GM18498 (cell line): ENCODE measurements at regions not wholly inside any gene's neighbourhood (a gene's known extent, or its start where the extent isn't known, plus 50 kb on each side); places are given as distances from the start of the nearest gene placed in this dataset.
"Not testable (repeated sequence)": the region's sequence is repeated elsewhere in the genome, so short reads cannot be mapped to it uniquely, and the experiment has no call there.

ENCODE experiments used
- ATAC-seq: cut with Tn5 transposase; IDR thresholded peaks from one replicate; pipeline ENCODE4 v1.9.1; 2021; ENCODE audit warnings: mild to moderate bottlenecking, moderate library complexity; ENCODE audit not compliant: unreplicated experiment

DNA sequence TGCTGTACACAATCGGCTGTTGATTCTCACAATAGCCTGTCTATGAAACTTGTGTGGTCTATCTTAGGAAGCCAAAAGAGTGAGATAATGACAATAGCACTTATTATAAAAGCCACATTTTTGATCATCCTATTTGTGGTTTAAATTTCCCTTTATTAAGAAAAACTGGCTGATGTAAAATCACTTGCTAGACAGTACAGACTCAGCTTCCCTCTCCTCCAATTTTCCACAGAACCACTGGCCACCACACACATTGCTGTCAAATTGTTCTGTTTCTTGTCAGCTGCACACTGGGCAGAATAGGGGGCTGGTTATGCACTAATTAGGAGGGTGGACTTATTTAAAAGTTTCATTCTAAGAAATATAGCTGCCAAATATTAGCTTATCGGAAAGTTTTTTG lies 425.9 kb downstream of the EPHA3 start:
- no peak for ATAC-seq

DNA sequence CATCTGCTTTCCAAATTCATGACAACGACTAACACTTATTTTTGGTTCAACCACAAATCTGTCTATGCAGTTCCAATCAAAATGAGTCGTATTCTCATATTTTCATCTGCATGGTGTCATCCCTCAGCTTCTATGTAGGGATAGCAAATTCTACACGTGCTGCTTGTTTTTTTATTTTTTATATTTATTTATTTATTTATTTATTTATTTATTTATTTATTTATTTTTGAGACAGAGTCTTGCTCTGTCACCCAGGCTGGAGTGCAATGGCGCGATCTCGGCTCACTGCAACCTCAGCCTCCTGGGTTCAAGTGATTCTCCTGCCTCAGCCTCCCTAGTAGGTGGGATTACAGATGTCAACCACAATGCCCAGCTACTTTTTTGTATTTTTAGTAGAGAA lies 447.2 kb downstream of the EPHA3 start:
- ATAC-seq: not testable (repeated sequence)

- no peak for ATAC-seq
These were observed 451.3 kb downstream of the EPHA3 start for GRCh38 chr3:89558711-89559110.

DNA sequence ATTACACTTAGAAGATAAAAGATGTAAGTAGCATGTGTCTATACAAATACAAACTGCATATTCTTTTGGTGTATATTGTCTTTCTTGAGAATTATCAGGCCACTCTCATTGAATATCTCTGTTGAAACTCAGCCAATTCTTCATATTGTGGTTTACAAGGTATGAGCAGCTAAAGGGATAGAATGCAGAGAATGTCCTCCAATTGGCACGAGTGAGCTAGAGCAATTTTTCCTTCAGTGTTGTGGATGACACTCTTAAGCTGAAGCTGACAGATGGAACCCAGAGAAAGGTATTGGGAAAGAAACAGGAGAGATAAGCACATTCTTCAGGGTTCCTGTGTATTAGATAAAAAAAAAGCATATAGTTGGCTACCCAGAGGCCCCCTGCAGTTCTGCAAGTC lies 453.1 kb downstream of the EPHA3 start:
- ATAC-seq: no peak

DNA sequence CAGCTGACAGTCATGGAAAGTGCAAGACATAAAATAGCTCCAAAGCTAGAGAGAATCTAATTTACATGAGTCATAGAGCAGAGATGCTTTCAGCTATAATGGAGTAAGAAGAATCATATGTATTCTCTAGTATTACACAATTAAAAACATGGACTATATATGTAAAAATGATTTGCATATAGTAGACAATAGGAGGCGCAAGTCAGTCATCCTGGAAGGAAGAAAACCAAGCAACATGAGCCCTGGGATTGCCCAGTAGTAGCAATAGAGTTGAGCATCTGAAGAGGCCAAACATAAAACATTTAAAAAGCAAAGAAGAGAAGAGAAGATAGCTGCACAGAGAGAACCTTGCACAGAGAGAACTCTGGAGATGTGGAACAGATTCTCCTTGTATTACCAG lies 455.0 kb downstream of the EPHA3 start:
- no peak for ATAC-seq

DNA sequence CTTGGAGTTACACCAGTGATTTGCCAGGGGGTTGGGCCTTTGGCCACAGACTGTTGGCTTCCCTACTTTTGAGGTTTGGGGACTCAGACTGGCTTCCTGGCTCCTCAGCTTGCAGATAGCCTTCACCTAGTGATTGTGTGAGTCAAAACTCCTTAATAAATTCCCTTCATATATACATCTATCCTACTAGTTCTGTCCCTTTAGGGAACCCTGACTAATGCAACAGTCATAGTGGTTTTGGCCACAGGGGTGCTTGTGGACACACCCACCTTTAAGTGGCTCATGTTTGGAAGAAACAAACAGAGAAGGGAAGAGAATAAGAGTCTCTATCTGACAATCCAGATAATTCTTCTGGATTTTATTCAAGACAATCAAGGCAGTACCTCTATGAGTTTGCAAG lies 457.7 kb downstream of the EPHA3 start:
- no peak for ATAC-seq

- ATAC-seq: no peak
These were observed 463.0 kb downstream of the EPHA3 start for GRCh38 chr3:89570465-89570864.

GRCh38 chr3:89571298-89571697 lies 463.9 kb downstream of the EPHA3 start:
- ATAC-seq: no peak

DNA sequence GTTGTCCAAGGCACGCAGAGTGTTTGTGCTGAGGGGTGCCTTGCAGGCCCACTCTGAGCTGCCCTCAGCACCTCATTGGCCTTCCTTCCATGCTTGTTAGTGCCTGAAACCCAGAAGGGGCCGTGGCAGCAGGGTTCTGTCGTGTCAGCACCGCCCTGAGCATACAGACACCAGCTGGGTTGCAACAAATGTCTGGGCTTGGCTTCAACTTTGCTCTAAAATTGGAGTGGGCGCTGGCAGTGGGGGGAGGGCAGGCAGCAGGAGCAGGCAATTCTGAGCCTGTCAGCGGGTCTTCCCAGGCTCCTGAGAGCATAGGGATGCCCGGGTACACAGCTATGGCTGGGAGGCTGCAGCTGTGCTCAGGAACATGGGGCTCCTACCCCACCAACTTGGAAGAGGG lies 464.3 kb downstream of the EPHA3 start:
- no peak for ATAC-seq

DNA sequence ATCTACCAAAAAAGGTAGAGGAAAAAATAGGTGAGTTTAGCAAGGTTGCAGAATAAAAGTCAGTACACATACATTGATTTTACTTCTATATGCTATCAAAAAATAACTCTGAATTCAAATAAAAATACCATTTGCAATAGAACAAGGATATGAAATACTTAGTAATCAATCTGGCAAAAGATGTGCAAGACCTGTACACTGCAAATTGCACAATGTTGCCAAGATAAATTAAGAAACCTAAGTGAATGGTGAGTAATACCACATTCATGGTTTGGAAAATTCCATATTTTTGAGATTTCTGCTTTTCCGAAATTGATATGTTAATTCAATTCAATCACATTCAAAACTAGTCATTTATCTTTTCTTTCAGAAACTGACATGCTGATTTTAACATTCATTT lies 464.8 kb downstream of the EPHA3 start:
- no peak for ATAC-seq

GRCh38 chr3:89576417-89576816 lies 469.0 kb downstream of the EPHA3 start:
- no peak for ATAC-seq

GRCh38 chr3:89577637-89578530 lies 470.5 kb downstream of the EPHA3 start:
- no peak for ATAC-seq

GRCh38 chr3:89580859-89581258 lies 473.4 kb downstream of the EPHA3 start:
- ATAC-seq: no peak

GRCh38 chr3:89584398-89584797 lies 477.0 kb downstream of the EPHA3 start:
- no peak for ATAC-seq

GRCh38 chr3:89586256-89586655 lies 478.8 kb downstream of the EPHA3 start:
- ATAC-seq: no peak

DNA sequence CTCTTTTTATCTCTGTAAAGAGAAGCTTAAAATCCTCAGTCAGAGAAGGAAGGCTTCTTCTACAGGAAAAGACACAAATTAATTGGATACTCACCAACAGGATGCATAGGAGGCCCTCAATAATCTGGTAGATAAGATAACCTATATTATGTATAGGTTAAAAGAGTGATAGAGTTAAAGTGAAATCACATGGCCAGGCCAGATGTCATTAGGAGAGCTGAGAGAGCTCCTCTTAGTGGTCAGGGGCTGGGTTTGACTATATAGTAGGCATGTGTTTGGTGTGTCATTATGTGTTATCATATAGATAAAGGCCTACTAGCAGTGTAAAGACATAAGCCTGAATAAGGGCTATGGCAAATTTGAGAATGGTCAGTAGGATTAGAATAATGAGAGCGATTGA lies 479.3 kb downstream of the EPHA3 start:
- no peak for ATAC-seq

DNA sequence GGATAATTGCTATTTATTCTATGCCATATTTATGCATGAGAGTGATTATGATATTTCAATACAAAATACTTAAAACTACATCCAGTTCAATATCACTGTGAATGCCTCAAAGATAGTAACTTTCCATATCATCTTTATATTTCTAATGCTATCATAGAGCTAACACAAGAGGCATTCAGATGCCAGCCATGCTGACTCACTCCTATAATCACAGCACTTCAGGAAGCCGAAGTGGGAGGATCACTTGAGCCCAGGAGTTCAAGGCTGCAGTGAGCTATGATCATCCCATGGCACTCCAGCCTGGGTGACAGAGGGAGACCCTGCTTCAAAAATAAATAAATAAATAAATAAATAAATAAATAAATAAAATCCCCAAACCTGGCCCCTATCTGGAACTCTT lies 498.7 kb downstream of the EPHA3 start:
- no peak for ATAC-seq

DNA sequence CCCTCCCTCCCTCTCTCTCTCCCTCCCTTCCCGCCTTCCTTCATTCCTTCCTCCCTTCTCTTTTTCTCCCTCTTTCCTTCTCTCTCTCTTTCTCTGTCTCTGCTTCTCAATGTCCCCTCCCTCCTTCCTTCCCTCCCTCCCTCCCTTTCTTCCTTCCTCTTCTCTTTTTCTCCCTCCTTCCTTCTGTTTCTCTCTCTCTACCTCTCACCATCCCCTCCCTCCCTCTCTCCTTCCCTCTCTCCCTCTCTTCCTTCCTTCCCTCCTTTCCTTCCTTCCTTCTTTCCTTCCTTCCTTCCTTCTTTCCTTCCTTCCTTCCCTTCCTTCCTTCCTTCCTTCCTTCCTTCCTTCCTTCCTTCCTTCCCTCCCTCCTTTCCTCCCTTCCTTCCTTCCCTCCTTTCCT lies 504.6 kb downstream of the EPHA3 start:
- no peak for ATAC-seq

DNA sequence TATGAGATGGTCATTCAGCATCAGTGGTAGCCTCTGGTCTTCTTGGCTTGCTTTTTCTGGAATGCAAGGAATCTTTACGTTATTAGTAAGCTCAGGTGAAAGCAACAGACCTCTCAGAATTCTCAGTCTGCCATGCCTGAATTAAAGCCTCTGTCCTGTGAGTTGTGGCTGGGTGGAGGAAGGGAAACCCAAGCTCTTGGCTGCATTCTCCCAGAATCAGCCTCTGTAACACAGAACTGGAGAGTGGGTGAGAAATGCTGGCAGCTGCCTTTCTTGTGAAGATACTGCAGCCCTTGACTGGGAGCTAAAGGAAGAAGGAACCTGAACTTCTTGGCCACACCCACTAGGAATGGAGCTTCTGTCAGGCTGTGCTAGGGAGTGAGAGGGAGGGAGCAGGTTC lies 505.8 kb downstream of the EPHA3 start:
- ATAC-seq: no peak

DNA sequence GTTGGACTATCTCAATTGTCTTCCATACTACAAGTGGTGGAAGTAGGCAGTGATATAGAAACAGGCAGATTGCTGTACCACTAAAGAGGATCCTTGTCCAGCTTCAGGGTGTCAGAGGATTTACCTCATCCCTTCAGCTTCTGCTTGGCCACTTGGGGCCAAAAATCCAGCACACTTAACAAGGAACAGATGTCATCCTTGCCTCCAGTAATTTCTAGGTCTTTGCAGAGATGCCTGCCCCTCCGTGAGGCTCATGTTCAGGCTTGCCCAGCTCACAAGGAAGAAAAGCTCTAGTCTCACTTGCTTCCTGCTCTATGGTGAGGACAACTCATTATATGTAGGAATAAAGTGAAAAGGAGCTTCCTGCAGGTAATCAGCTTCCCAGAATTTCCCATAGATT lies 510.3 kb downstream of the EPHA3 start:
- ATAC-seq: no peak

GRCh38 chr3:89619263-89619662 lies 511.8 kb downstream of the EPHA3 start:
- no peak for ATAC-seq

GRCh38 chr3:89622063-89622700 lies 514.8 kb downstream of the EPHA3 start:
- ATAC-seq: no peak
